HepG2 (cell line): ENCODE measurements at regions not wholly inside any gene's neighbourhood (a gene's known extent, or its start where the extent isn't known, plus 50 kb on each side); places are given as distances from the start of the nearest gene placed in this dataset.

ENCODE experiments used
- CBX5 ChIP-seq: sonication (generic); formaldehyde crosslinking; IDR thresholded peaks from 2 replicates; pipeline ENCODE4 v1.4.0; 2020; ENCODE audit warnings: missing genetic modification reagents, borderline replicate concordance
- CREM ChIP-seq, 2 experiments: sonication (generic) in 1 of 2; formaldehyde crosslinking in 1 of 2; IDR thresholded peaks; 2 replicates each; pipeline versions ENCODE4 v1.4.0 to v1.6.1; 2016 to 2020; ENCODE audit warnings: antibody characterized with exemption in 1 of 2, mild to moderate bottlenecking in 1 of 2, missing genetic modification reagents in 1 of 2
- MTA3 ChIP-seq: sonication (generic); formaldehyde crosslinking; IDR thresholded peaks from 2 replicates; pipeline ENCODE4 v1.4.0; 2020; ENCODE audit warnings: missing genetic modification reagents
- NCOA2 ChIP-seq: sonication (generic); formaldehyde crosslinking; IDR thresholded peaks from 2 replicates; pipeline ENCODE4 v1.8.0; 2022; ENCODE audit warnings: inconsistent platforms
- POLR2A ChIP-seq, 2 experiments: IDR thresholded peaks; 2 replicates each; pipeline ENCODE4 v1.6.1; 2011; ENCODE audit warnings: low read depth in 2 of 2, low read length in 2 of 2, mild to moderate bottlenecking in 1 of 2, moderate library complexity in 1 of 2; ENCODE audit not compliant: insufficient read depth in 1 of 2
- RBFOX2 ChIP-seq: fragments of 200-400 bp; formaldehyde crosslinking; IDR thresholded peaks from 2 replicates; pipeline ENCODE4 v1.6.1; 2017; ENCODE audit warnings: low read depth, mild to moderate bottlenecking, low read length
- RBM39 ChIP-seq: fragments of 200-400 bp; formaldehyde crosslinking; IDR thresholded peaks from one replicate; pipeline ENCODE4 v1.6.1; 2018; ENCODE audit warnings: antibody characterized with exemption, mild to moderate bottlenecking, low read depth, low read length; ENCODE audit not compliant: poor library complexity, severe bottlenecking
- ZNF10 ChIP-seq: sonication (generic); formaldehyde crosslinking; IDR thresholded peaks from 2 replicates; pipeline ENCODE4 v1.4.0; 2020; ENCODE audit warnings: mild to moderate bottlenecking, low read depth, missing genetic modification reagents, borderline replicate concordance
- TF ChIP-seq, protein P1 (sequence below): sonication (generic); formaldehyde crosslinking; IDR thresholded peaks from 2 replicates; pipeline ENCODE4 v1.5.0; 2020; ENCODE audit warnings: mild to moderate bottlenecking, missing genetic modification reagents, moderate library complexity
- TF ChIP-seq, protein P2 (sequence below): sonication (generic); formaldehyde crosslinking; IDR thresholded peaks from 2 replicates; pipeline ENCODE4 v1.4.0; 2020; ENCODE audit warnings: low read depth, missing genetic modification reagents
- TF ChIP-seq, protein P3 (sequence below): sonication (generic); formaldehyde crosslinking; IDR thresholded peaks from 2 replicates; pipeline ENCODE4 v1.4.0; 2020; ENCODE audit warnings: missing genetic modification reagents

DNA sequence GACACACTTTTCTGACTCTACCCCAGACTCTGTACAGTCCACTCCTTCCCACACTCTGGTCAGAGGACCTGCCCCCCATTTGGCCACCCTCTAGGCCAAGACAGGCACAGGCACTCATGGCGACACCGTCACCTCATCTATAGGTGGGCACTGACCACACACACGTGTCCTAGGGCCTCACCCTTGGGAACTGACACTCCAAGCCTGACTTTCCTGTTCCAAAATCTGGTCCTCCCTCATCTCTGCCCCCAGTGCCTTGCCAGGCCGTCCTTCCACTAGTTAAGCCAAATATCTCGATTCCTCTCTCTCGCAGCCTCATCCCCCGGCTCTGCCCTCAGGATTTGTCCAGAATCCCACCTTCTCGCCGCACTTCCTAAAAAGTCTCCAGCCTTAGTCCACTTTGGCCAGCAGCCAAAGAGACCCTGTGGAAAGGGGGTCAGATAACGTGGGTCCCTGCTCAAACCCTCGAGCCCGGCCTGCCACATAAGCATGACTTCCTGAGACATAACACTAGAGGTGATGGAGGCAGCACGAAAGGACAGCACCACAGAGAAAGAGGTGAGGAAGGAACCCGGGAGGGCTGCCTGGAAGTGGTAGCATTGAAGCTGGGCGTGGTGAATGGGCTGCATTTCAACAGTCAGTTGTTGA, 105.8 kb upstream of the OTOS start:
- no peak for TF ChIP-seq ZNF10
- TF ChIP-seq POLR2A (IDR thresholded peaks at IDR 0.05; ENCODE audit: insufficient read depth in 1 of 2, low read depth in 2 of 2, low read length in 2 of 2), result no peak
- TF ChIP-seq, protein P1, sequence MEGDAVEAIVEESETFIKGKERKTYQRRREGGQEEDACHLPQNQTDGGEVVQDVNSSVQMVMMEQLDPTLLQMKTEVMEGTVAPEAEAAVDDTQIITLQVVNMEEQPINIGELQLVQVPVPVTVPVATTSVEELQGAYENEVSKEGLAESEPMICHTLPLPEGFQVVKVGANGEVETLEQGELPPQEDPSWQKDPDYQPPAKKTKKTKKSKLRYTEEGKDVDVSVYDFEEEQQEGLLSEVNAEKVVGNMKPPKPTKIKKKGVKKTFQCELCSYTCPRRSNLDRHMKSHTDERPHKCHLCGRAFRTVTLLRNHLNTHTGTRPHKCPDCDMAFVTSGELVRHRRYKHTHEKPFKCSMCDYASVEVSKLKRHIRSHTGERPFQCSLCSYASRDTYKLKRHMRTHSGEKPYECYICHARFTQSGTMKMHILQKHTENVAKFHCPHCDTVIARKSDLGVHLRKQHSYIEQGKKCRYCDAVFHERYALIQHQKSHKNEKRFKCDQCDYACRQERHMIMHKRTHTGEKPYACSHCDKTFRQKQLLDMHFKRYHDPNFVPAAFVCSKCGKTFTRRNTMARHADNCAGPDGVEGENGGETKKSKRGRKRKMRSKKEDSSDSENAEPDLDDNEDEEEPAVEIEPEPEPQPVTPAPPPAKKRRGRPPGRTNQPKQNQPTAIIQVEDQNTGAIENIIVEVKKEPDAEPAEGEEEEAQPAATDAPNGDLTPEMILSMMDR (CRISPR knock-in tag), result no peak
- TF ChIP-seq, protein P2, sequence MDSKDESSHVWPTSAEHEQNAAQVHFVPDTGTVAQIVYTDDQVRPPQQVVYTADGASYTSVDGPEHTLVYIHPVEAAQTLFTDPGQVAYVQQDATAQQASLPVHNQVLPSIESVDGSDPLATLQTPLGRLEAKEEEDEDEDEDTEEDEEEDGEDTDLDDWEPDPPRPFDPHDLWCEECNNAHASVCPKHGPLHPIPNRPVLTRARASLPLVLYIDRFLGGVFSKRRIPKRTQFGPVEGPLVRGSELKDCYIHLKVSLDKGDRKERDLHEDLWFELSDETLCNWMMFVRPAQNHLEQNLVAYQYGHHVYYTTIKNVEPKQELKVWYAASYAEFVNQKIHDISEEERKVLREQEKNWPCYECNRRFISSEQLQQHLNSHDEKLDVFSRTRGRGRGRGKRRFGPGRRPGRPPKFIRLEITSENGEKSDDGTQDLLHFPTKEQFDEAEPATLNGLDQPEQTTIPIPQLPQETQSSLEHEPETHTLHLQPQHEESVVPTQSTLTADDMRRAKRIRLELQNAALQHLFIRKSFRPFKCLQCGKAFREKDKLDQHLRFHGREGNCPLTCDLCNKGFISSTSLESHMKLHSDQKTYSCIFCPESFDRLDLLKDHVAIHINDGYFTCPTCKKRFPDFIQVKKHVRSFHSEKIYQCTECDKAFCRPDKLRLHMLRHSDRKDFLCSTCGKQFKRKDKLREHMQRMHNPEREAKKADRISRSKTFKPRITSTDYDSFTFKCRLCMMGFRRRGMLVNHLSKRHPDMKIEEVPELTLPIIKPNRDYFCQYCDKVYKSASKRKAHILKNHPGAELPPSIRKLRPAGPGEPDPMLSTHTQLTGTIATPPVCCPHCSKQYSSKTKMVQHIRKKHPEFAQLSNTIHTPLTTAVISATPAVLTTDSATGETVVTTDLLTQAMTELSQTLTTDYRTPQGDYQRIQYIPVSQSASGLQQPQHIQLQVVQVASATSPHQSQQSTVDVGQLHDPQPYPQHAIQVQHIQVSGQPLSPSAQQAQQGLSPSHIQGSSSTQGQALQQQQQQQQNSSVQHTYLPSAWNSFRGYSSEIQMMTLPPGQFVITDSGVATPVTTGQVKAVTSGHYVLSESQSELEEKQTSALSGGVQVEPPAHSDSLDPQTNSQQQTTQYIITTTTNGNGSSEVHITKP (CRISPR knock-in tag), result no peak
- no peak for TF ChIP-seq RBFOX2
- no peak for TF ChIP-seq NCOA2 (CRISPR knock-in tag)
- TF ChIP-seq CBX5 (CRISPR knock-in tag), result no peak
- TF ChIP-seq RBM39, result no peak
- TF ChIP-seq, protein P3, sequence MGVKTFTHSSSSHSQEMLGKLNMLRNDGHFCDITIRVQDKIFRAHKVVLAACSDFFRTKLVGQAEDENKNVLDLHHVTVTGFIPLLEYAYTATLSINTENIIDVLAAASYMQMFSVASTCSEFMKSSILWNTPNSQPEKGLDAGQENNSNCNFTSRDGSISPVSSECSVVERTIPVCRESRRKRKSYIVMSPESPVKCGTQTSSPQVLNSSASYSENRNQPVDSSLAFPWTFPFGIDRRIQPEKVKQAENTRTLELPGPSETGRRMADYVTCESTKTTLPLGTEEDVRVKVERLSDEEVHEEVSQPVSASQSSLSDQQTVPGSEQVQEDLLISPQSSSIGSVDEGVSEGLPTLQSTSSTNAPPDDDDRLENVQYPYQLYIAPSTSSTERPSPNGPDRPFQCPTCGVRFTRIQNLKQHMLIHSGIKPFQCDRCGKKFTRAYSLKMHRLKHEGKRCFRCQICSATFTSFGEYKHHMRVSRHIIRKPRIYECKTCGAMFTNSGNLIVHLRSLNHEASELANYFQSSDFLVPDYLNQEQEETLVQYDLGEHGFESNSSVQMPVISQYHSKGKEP, result no peak
- no peak for TF ChIP-seq CREM (IDR thresholded peaks at IDR 0.05)
- TF ChIP-seq CREM (CRISPR knock-in tag; IDR thresholded peaks at IDR 0.05), result no peak
- TF ChIP-seq MTA3 (CRISPR knock-in tag), result no peak
